NT2/D1 (cell line): ENCODE measurements at regions not wholly inside any gene's neighbourhood (a gene's known extent, or its start where the extent isn't known, plus 50 kb on each side); places are given as distances from the start of the nearest gene placed in this dataset.

ENCODE experiments used
- SUZ12 ChIP-seq: IDR thresholded peaks from 2 replicates; pipeline ENCODE4 v1.6.1; 2011; ENCODE audit not compliant: insufficient read length, insufficient read depth; ENCODE audit errors: extremely low read depth
- YY1 ChIP-seq: IDR thresholded peaks from 2 replicates; pipeline ENCODE4 v1.6.1; 2011; ENCODE audit not compliant: insufficient read length, insufficient read depth
- ZNF274 ChIP-seq: IDR thresholded peaks from 2 replicates; pipeline ENCODE4 v1.6.1; 2011; ENCODE audit warnings: mild to moderate bottlenecking, low read depth, low read length

DNA sequence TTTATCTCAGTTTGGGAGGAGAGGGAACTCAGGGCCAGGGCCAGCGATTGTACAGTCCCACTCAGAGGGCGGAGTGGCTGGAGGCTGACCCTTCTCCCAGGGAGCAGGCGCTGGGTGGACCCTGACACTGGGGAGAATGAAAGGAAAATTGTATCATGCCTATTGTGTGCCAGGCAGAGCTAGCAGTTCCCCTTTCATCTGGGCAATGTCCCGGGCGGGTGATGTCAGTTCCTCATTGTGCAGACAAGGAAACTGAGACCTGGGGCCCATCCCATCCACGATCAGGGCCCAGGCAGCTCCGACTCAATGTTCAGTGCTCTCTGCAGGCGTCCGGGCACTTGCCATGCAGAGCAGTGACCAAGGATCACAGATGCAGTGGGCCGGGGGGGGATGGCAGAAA lies 101.9 kb upstream of the RTL1 start:
- TF ChIP-seq ZNF274 = no peak
- no peak for TF ChIP-seq YY1
- no peak for TF ChIP-seq SUZ12
